WTC11 (cell line): ENCODE measurements at regions not wholly inside any gene's neighbourhood (a gene's known extent, or its start where the extent isn't known, plus 50 kb on each side); places are given as distances from the start of the nearest gene placed in this dataset.

Experiments
- CREM ChIP-seq: sonication (generic); formaldehyde crosslinking; IDR thresholded peaks from 2 replicates; pipeline ENCODE4 v1.8.1; 2022; ENCODE audit warnings: mild to moderate bottlenecking, missing genetic modification reagents, moderate library complexity
- CTCF ChIP-seq: fragments of 200-600 bp; IDR thresholded peaks from 2 replicates; pipeline ENCODE4 v1.8.0; 2022; ENCODE audit warnings: antibody characterized with exemption
- E2F1 ChIP-seq: sonication (generic); formaldehyde crosslinking; IDR thresholded peaks from 2 replicates; pipeline ENCODE4 v1.8.0; 2022; ENCODE audit warnings: mild to moderate bottlenecking, missing genetic modification reagents
- TCF7 ChIP-seq: sonication (generic); formaldehyde crosslinking; IDR thresholded peaks from 2 replicates; pipeline ENCODE4 v1.8.0; 2022; ENCODE audit warnings: mild to moderate bottlenecking, low read depth, missing genetic modification reagents, moderate library complexity
- TF ChIP-seq, protein P1 (sequence below): sonication (generic); formaldehyde crosslinking; IDR thresholded peaks from 2 replicates; pipeline ENCODE4 v1.8.1; 2023; ENCODE audit warnings: mild to moderate bottlenecking, moderate library complexity, missing genetic modification reagents
- TF ChIP-seq, protein P2 (sequence below): sonication (generic); formaldehyde crosslinking; IDR thresholded peaks from 2 replicates; pipeline ENCODE4 v1.8.0; 2022; ENCODE audit warnings: mild to moderate bottlenecking, missing genetic modification reagents

GRCh38 chr7:88358881-88359280, 52.2 kb upstream of the STEAP4 start:
- TF ChIP-seq, protein P1, sequence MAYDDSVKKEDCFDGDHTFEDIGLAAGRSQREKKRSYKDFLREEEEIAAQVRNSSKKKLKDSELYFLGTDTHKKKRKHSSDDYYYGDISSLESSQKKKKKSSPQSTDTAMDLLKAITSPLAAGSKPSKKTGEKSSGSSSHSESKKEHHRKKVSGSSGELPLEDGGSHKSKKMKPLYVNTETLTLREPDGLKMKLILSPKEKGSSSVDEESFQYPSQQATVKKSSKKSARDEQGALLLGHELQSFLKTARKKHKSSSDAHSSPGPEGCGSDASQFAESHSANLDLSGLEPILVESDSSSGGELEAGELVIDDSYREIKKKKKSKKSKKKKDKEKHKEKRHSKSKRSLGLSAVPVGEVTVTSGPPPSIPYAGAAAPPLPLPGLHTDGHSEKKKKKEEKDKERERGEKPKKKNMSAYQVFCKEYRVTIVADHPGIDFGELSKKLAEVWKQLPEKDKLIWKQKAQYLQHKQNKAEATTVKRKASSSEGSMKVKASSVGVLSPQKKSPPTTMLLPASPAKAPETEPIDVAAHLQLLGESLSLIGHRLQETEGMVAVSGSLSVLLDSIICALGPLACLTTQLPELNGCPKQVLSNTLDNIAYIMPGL: no peak
- TF ChIP-seq CTCF (no peak), E2F1 (no peak), CREM (CRISPR knock-in tag) (no peak), TCF7 (CRISPR knock-in tag) (no peak)
- TF ChIP-seq, protein P2, sequence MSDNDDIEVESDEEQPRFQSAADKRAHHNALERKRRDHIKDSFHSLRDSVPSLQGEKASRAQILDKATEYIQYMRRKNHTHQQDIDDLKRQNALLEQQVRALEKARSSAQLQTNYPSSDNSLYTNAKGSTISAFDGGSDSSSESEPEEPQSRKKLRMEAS (CRISPR knock-in tag): no peak
